Heart left ventricle (tissue), 13 donors: ENCODE measurements at regions not wholly inside any gene's neighbourhood (a gene's known extent, or its start where the extent isn't known, plus 50 kb on each side); places are given as distances from the start of the nearest gene placed in this dataset.

Source experiments
- CTCF ChIP-seq, 12 donors: fragments of 200-600 bp; sonication (generic) in 4 of 12; IDR thresholded peaks; one replicate each; pipeline versions ENCODE4 v1.5.0 to v1.8.0; 2018 to 2022; ENCODE audit warnings: antibody characterized with exemption in 12 of 12, mild to moderate bottlenecking in 5 of 12
- POLR2A ChIP-seq, 2 donors: fragments of 450-650 bp; IDR thresholded peaks; one replicate each; pipeline ENCODE4 v1.6.1; 2017; ENCODE audit warnings: antibody characterized with exemption in 2 of 2, mild to moderate bottlenecking in 2 of 2, moderate library complexity in 2 of 2
- donor health status: ischemic (EF 13 %, LVEDD 7.1; RV severe dilation, severe dysfunction).
- donor health status: DM: no; HTN: yes; CAD: no.
- donor health status: DM: no; HTN: no; CAD: no.
- donor health status: ischemic (EF 25% LVEDD 6.9; RV normal size, moderate dysfunction).
- donor health status: ischemic (EF 25% LVEDD 5.7; RV mildly dilated, moderate dysfunction).
- donor health status: ischemic (EF 35%, LVEDD 5.7; RV mildly dilated, moderate dysfunction).
- donor health status: nonischemic (EF 11% LVEDD 7.7; RV severe dilation, severe dysfunction).
- donor health status: DM: yes; HTN: yes; CAD: no.
- donor health status: PGD.
- donor health status: ischemic (EF 29% LVEDD 5.4; RV normal size, mild dysfunction).
- donor health status: nonischemic (EF 23%, LVEDD 6.1; RV moderate dilation, normal function).

- TF ChIP-seq CTCF (IDR thresholded peaks at IDR 0.05) (no peak), POLR2A (IDR thresholded peaks at IDR 0.05) (no peak)
Observed at GRCh38 chr3:64363842-64364241, 138.6 kb upstream of the PRICKLE2 start.
